LNCAP (cell line): ENCODE measurements at regions not wholly inside any gene's neighbourhood (a gene's known extent, or its start where the extent isn't known, plus 50 kb on each side); places are given as distances from the start of the nearest gene placed in this dataset.

Source experiments
- CTCF ChIP-seq: fragments of 450-650 bp; IDR thresholded peaks from 2 replicates; pipeline ENCODE4 v1.5.1; 2017; ENCODE audit warnings: mild to moderate bottlenecking

GRCh38 chr22:22369964-22370270 is 125.3 kb downstream of the VPREB1 start:
- TF ChIP-seq CTCF, result no peak

GRCh38 chr22:22371031-22371541 is 126.5 kb downstream of the VPREB1 start:
- no peak for TF ChIP-seq CTCF

GRCh38 chr22:22372086-22372485 is 127.5 kb downstream of the VPREB1 start:
- no peak for TF ChIP-seq CTCF

- no peak for TF ChIP-seq CTCF
Observed at GRCh38 chr22:22374163-22374562, 129.6 kb downstream of the VPREB1 start.

GRCh38 chr22:22374579-22374978 is 130.0 kb downstream of the VPREB1 start:
- TF ChIP-seq CTCF, result no peak

- no peak for TF ChIP-seq CTCF
Observed at GRCh38 chr22:22375576-22376351, 131.2 kb downstream of the VPREB1 start.

GRCh38 chr22:22376352-22376706 is 131.7 kb downstream of the VPREB1 start:
- no peak for TF ChIP-seq CTCF

- no peak for TF ChIP-seq CTCF
Observed at GRCh38 chr22:22377335-22377734, 131.2 kb downstream of the ZNF280B start.
